ENCODE measurements at regions not wholly inside any gene's neighbourhood (a gene's known extent, or its start where the extent isn't known, plus 50 kb on each side); places are given as distances from the start of the nearest gene placed in this dataset.

DNA sequence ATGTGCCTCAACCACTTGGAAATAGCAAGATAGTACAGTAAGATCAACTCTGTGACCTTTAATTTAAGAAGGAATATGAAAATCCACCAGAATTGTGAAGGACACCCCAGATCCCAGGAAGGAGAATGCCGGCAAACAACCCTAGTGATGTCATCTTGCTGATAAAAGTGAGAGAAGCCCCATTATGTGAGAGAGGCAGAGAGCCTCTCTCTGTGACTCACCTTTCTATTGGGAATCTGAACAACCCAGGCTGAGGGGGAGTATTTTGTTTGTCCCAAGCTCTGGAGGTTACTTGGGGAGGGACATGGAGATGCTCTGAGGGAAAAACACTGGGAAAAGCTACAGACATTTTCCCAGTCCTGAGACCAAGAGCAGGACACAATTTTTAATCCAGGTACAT is 188.3 kb upstream of the FERMT1 start:
- no peak for DNase-seq (ENCODE audit: extremely low spot score, unreplicated experiment)
- Mint-ChIP-seq H3K27me3 (ENCODE audit: unreplicated experiment) (no peaks in the 10 kb centered on the region), H3K27ac (ENCODE audit: unreplicated experiment) (no peak overlapping the region), H3K9me3 (ENCODE audit: unreplicated experiment) (peaks cover 28% of the 10 kb centered on the region), H3K36me3 (ENCODE audit: unreplicated experiment) (no peaks in the 10 kb centered on the region), H3K4me3 (ENCODE audit: unreplicated experiment) (no peak overlapping the region), H3K4me1 (ENCODE audit: unreplicated experiment) (no peaks in the 10 kb centered on the region)
- TF ChIP-seq, protein P1, sequence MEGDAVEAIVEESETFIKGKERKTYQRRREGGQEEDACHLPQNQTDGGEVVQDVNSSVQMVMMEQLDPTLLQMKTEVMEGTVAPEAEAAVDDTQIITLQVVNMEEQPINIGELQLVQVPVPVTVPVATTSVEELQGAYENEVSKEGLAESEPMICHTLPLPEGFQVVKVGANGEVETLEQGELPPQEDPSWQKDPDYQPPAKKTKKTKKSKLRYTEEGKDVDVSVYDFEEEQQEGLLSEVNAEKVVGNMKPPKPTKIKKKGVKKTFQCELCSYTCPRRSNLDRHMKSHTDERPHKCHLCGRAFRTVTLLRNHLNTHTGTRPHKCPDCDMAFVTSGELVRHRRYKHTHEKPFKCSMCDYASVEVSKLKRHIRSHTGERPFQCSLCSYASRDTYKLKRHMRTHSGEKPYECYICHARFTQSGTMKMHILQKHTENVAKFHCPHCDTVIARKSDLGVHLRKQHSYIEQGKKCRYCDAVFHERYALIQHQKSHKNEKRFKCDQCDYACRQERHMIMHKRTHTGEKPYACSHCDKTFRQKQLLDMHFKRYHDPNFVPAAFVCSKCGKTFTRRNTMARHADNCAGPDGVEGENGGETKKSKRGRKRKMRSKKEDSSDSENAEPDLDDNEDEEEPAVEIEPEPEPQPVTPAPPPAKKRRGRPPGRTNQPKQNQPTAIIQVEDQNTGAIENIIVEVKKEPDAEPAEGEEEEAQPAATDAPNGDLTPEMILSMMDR (IDR thresholded peaks at IDR 0.05), result no peak

DNA sequence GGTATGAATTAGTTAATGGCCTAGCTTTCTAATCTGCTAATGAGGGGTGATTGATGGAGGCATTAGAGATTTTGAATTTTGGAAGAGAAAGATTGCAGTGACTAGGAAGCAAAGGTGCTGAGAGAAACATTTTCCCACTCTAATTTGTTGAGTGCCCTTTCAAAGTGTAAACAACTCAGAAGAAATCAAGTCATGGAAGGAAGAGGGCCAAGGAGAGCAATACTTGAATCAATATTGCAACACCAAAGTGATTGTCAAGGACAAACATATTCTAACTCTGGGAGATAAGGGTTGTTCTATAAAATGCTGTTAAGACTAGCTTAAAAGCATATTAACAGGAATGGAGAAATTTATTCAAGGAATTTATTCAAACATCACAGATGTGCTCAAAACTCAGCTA is 182.7 kb upstream of the FERMT1 start:
- TF ChIP-seq, protein P1 (IDR thresholded peaks at IDR 0.05), result no peak
- Mint-ChIP-seq H3K9me3 (ENCODE audit: unreplicated experiment) (peaks cover 11% of the 10 kb centered on the region), H3K4me3 (ENCODE audit: unreplicated experiment) (no peak overlapping the region), H3K27ac (ENCODE audit: unreplicated experiment) (no peak overlapping the region), H3K4me1 (ENCODE audit: unreplicated experiment) (no peaks in the 10 kb centered on the region), H3K27me3 (ENCODE audit: unreplicated experiment) (no peaks in the 10 kb centered on the region), H3K36me3 (ENCODE audit: unreplicated experiment) (no peaks in the 10 kb centered on the region)
- no peak for DNase-seq (ENCODE audit: extremely low spot score, unreplicated experiment)

DNA sequence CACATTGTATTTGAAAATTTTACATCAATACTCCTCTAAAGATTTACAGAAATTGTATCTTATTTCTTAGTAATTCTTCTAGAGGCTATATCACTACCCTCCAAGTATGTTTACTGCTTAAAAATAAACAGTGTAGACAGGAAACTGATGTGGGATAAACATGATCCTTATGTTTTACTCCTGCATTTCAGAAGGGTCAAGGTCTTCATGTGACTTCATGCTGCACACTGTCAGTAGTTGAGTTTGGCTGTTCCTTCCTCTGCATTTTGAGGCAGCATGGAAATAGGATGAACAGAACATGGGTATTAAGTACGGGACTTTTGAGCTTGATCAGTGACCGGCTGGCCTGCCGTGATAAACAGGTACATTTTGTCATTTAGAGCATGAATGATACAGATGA is 179.2 kb upstream of the FERMT1 start:
- H3K27me3 Mint-ChIP-seq (ENCODE audit: unreplicated experiment), result no peaks in the 10 kb centered on the region
- TF ChIP-seq, protein P1 (IDR thresholded peaks at IDR 0.05), result no peak
- no peaks in the 10 kb centered on the region for H3K4me1 Mint-ChIP-seq (ENCODE audit: unreplicated experiment)
- no peak overlapping the region for H3K27ac Mint-ChIP-seq (ENCODE audit: unreplicated experiment)
- no peak for DNase-seq (ENCODE audit: extremely low spot score, unreplicated experiment)
- peaks cover 9% of the 10 kb centered on the region for H3K9me3 Mint-ChIP-seq (ENCODE audit: unreplicated experiment)
- no peaks in the 10 kb centered on the region for H3K36me3 Mint-ChIP-seq (ENCODE audit: unreplicated experiment)
- H3K4me3 Mint-ChIP-seq (ENCODE audit: unreplicated experiment), result no peak overlapping the region

DNA sequence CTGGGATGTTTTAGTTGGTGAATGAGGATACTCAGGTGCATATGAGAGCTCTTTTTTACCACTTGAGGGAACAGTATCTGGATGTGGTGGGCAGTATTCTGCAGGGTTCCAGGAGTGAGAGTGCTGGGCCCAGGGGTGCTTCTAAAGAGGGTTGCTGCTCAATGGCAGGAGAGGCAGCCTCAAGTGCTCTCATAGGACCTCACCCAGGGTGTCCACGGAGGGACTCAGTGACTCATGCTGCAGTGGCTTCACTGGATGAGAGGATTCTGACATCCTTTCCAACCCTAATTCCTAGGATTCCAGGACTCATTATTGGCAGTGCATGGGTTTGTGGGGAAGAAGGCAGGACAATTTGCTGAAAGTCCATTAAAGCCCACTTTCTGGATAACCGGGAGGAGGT is 176.6 kb upstream of the FERMT1 start:
- Mint-ChIP-seq H3K36me3 (ENCODE audit: unreplicated experiment) (no peaks in the 10 kb centered on the region), H3K4me1 (ENCODE audit: unreplicated experiment) (no peaks in the 10 kb centered on the region), H3K4me3 (ENCODE audit: unreplicated experiment) (no peak overlapping the region), H3K9me3 (ENCODE audit: unreplicated experiment) (peaks cover 9% of the 10 kb centered on the region), H3K27me3 (ENCODE audit: unreplicated experiment) (no peaks in the 10 kb centered on the region), H3K27ac (ENCODE audit: unreplicated experiment) (no peak overlapping the region)
- TF ChIP-seq, protein P1 (IDR thresholded peaks at IDR 0.05), result no peak
- no peak for DNase-seq (ENCODE audit: extremely low spot score, unreplicated experiment)

DNA sequence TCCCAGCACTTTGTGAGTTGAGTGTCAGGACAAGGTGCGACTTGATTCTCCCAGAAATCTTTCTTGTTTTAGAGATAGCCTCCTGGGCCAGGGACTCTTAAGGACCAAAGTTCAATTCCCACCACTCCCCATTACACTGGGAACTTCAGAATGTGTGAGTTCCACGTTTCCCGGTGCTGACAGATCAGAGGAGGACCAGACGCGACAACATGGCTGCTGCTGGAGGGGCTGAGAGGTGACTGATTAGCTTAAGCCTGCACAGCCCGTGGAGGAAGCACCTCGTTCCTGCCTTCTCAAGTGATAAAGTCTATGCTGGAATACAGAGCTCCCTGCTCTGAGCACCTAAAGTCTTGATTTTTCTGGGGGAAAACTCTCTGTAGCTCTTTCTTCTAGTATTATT is 175.2 kb upstream of the FERMT1 start:
- Mint-ChIP-seq H3K4me1 (ENCODE audit: unreplicated experiment) (no peaks in the 10 kb centered on the region), H3K27me3 (ENCODE audit: unreplicated experiment) (no peaks in the 10 kb centered on the region), H3K4me3 (ENCODE audit: unreplicated experiment) (no peak overlapping the region), H3K27ac (ENCODE audit: unreplicated experiment) (no peak overlapping the region), H3K9me3 (ENCODE audit: unreplicated experiment) (peaks cover 6% of the 10 kb centered on the region), H3K36me3 (ENCODE audit: unreplicated experiment) (no peaks in the 10 kb centered on the region)
- no peak for DNase-seq (ENCODE audit: extremely low spot score, unreplicated experiment)
- TF ChIP-seq, protein P1 (IDR thresholded peaks at IDR 0.05), result no peak
